Activated CD8-positive, alpha-beta memory T cell treated with anti-CD3 and anti-CD28 coated beads, Interleukin-2, amount 50 U/mL, for 1 hour (primary cell): ENCODE measurements at regions not wholly inside any gene's neighbourhood (a gene's known extent, or its start where the extent isn't known, plus 50 kb on each side); places are given as distances from the start of the nearest gene placed in this dataset.
"Not testable (repeated sequence)": the region's sequence is repeated elsewhere in the genome, so short reads cannot be mapped to it uniquely, and the experiment has no call there.

Experiments
- DNase-seq: peaks from one replicate; pipeline ENCODE4 v3.0.0-alpha.2; 2020; ENCODE audit errors: extremely low read depth

- no peak for DNase-seq
Measured at GRCh38 chr12:131213896-131214442, 260.3 kb downstream of the ADGRD1 start.

GRCh38 chr12:131214936-131215335 lies 261.2 kb downstream of the ADGRD1 start:
- not testable (repeated sequence) for DNase-seq

GRCh38 chr12:131216587-131216986 lies 262.9 kb downstream of the ADGRD1 start:
- not testable (repeated sequence) for DNase-seq

- DNase-seq, result no peak
Measured at GRCh38 chr12:131217024-131217586, 263.4 kb downstream of the ADGRD1 start.

GRCh38 chr12:131218026-131218922 lies 264.6 kb downstream of the ADGRD1 start:
- DNase-seq, result no peak

- DNase-seq, result no peak
Measured at GRCh38 chr12:131218923-131219669, 265.4 kb downstream of the ADGRD1 start.

- DNase-seq, result no peak
Measured at GRCh38 chr12:131219670-131220330, 266.1 kb downstream of the ADGRD1 start.

GRCh38 chr12:131220331-131220685 lies 266.6 kb downstream of the ADGRD1 start:
- no peak for DNase-seq

- no peak for DNase-seq
Measured at GRCh38 chr12:131221061-131221956, 267.6 kb downstream of the ADGRD1 start.

GRCh38 chr12:131221957-131222328 lies 268.2 kb downstream of the ADGRD1 start:
- DNase-seq, result no peak

GRCh38 chr12:131222329-131223139 lies 268.8 kb downstream of the ADGRD1 start:
- DNase-seq, result no peak

- DNase-seq, result no peak
Measured at GRCh38 chr12:131223171-131223761, 269.6 kb downstream of the ADGRD1 start.

GRCh38 chr12:131223791-131224225 lies 270.1 kb downstream of the ADGRD1 start:
- no peak for DNase-seq

GRCh38 chr12:131224226-131225065 lies 270.7 kb downstream of the ADGRD1 start:
- not testable (repeated sequence) for DNase-seq

- DNase-seq, result not testable (repeated sequence)
Measured at GRCh38 chr12:131225066-131225380, 271.3 kb downstream of the ADGRD1 start.

- DNase-seq, result no peak
Measured at GRCh38 chr12:131226345-131227265, 272.9 kb downstream of the ADGRD1 start.

- DNase-seq, result not testable (repeated sequence)
Measured at GRCh38 chr12:131227641-131228040, 273.9 kb downstream of the ADGRD1 start.

- not testable (repeated sequence) for DNase-seq
Measured at GRCh38 chr12:131229079-131229425, 275.3 kb downstream of the ADGRD1 start.
